Uterus (tissue), 2 donors: ENCODE measurements at regions not wholly inside any gene's neighbourhood (a gene's known extent, or its start where the extent isn't known, plus 50 kb on each side); places are given as distances from the start of the nearest gene placed in this dataset.

Experiments used
- CTCF ChIP-seq, 4 experiments: fragments of 200-600 bp in 2 of 4; fragments of 450-650 bp in 2 of 4; sonication (generic) in 2 of 4; IDR thresholded peaks; one replicate each; pipeline ENCODE4 v1.5.1; 2016 to 2019; ENCODE audit warnings: antibody characterized with exemption in 4 of 4, mild to moderate bottlenecking in 2 of 4, moderate library complexity in 1 of 4
- POLR2A ChIP-seq, 2 donors: fragments of 450-650 bp; IDR thresholded peaks; one replicate each; pipeline ENCODE4 v1.6.1; 2016; ENCODE audit warnings: antibody characterized with exemption in 2 of 2, mild to moderate bottlenecking in 1 of 2, moderate library complexity in 1 of 2

DNA sequence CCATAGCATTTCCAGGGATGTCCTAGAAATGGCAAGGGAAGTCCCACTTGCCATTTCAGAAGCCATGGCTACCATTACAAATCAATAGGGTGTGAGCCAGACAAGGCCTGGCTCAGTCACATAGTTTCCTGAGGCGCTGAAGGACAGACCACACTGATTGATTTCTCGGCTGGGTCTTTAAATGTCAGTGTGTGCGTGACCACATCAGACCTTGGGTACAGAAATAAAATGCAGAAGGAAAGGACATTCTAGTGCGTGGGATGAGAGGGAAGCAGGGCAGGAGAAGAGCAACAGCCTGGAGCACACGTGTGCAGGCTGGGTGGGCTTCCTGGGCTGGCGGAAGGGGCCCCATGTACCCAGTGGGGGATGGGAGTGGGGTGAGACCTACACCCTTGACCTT, 58.7 kb upstream of the LYRM9 start:
- TF ChIP-seq CTCF (IDR thresholded peaks at IDR 0.05) (no peak), POLR2A (IDR thresholded peaks at IDR 0.05) (no peak)
